ENCODE measurements at regions not wholly inside any gene's neighbourhood (a gene's known extent, or its start where the extent isn't known, plus 50 kb on each side); places are given as distances from the start of the nearest gene placed in this dataset.
"Not testable (repeated sequence)": the region's sequence is repeated elsewhere in the genome, so short reads cannot be mapped to it uniquely, and the experiment has no call there.

- ATAC-seq (peak; percentile 90 to 91), DNase-seq (peak; percentile 90)
- intact Hi-C loops (cut with DNase I): loop anchor here in 1 of 2 donors (5.0 kb wide), 1 partner anchor 331 kb away; no protein-coding TSS in a partner anchor
Observed at GRCh38 chr3:174440741-174441587, 418.2 kb upstream of the NAALADL2 start.

GRCh38 chr3:174441588-174442301 is 417.4 kb upstream of the NAALADL2 start:
- intact Hi-C loops (cut with DNase I): loop anchor here in 1 of 2 donors (5.0 kb wide), 1 partner anchor 331 kb away; no protein-coding TSS in a partner anchor
- no peak for ATAC-seq

GRCh38 chr3:174442302-174442682 is 416.8 kb upstream of the NAALADL2 start:
- ATAC-seq (no peak), DNase-seq (no peak)
- intact Hi-C loops (cut with DNase I): loop anchor here in 1 of 2 donors (5.0 kb wide), 1 partner anchor 330 kb away; no protein-coding TSS in a partner anchor

More at GRCh38 chr3:174441588-174442301, 417.4 kb upstream of the NAALADL2 start:
- no peak for DNase-seq

- intact Hi-C loops (cut with DNase I): loop anchor here in 1 of 2 donors (5.0 kb wide), 1 partner anchor 328 kb away; no protein-coding TSS in a partner anchor
- ATAC-seq (no peak), DNase-seq (no peak)
Observed at GRCh38 chr3:174444391-174444790, 414.7 kb upstream of the NAALADL2 start.

GRCh38 chr3:174457758-174458157 is 401.4 kb upstream of the NAALADL2 start:
- intact Hi-C loops (cut with DNase I): no loop called here
- no peak for DNase-seq
- ATAC-seq: no peak

- DNase-seq (no peak), ATAC-seq (no peak)
- intact Hi-C loops (cut with DNase I): no loop called here
Observed at GRCh38 chr3:174460831-174461230, 398.3 kb upstream of the NAALADL2 start.

GRCh38 chr3:174462916-174463315 is 396.2 kb upstream of the NAALADL2 start:
- DNase-seq (no peak), ATAC-seq (no peak)
- intact Hi-C loops (cut with DNase I): no loop called here

GRCh38 chr3:174465177-174465576 is 394.0 kb upstream of the NAALADL2 start:
- intact Hi-C loops (cut with DNase I): no loop called here
- ATAC-seq (no peak), DNase-seq (no peak)

- no peak for ATAC-seq
- intact Hi-C loops (cut with DNase I): no loop called here
- DNase-seq: no peak
Observed at GRCh38 chr3:174466471-174467054, 392.6 kb upstream of the NAALADL2 start.

GRCh38 chr3:174477491-174477890 is 381.6 kb upstream of the NAALADL2 start:
- intact Hi-C loops (cut with DNase I): no loop called here
- DNase-seq (no peak), ATAC-seq (no peak)

GRCh38 chr3:174480767-174481166 is 378.4 kb upstream of the NAALADL2 start:
- ATAC-seq (no peak), DNase-seq (no peak)
- intact Hi-C loops (cut with DNase I): no loop called here

GRCh38 chr3:174482541-174482940 is 376.6 kb upstream of the NAALADL2 start:
- intact Hi-C loops (cut with DNase I): no loop called here
- ATAC-seq: no peak
- DNase-seq: no peak

GRCh38 chr3:174483254-174483653 is 375.9 kb upstream of the NAALADL2 start:
- no peak for DNase-seq
- intact Hi-C loops (cut with DNase I): no loop called here
- no peak for ATAC-seq

- intact Hi-C loops (cut with DNase I); DNase-seq; ATAC-seq: not testable (repeated sequence)
Observed at GRCh38 chr3:174483856-174484255, 375.3 kb upstream of the NAALADL2 start.

- DNase-seq (no peak), ATAC-seq (peak in 1 of 2 donors; percentile 27)
- intact Hi-C loops (cut with DNase I): no loop called here
Observed at GRCh38 chr3:174488527-174488926, 370.6 kb upstream of the NAALADL2 start.

- no peak for ATAC-seq
- DNase-seq: no peak
- intact Hi-C loops (cut with DNase I): no loop called here
Observed at GRCh38 chr3:174495311-174495710, 363.8 kb upstream of the NAALADL2 start.

- intact Hi-C loops (cut with DNase I): no loop called here
- DNase-seq (no peak), ATAC-seq (peak in 1 of 2 donors; percentile 77)
Observed at GRCh38 chr3:174495928-174496327, 363.2 kb upstream of the NAALADL2 start.

GRCh38 chr3:174498638-174499037 is 360.5 kb upstream of the NAALADL2 start:
- ATAC-seq (no peak), DNase-seq (no peak)
- intact Hi-C loops (cut with DNase I): no loop called here

- ATAC-seq (no peak), DNase-seq (no peak)
- intact Hi-C loops (cut with DNase I): no loop called here
Observed at GRCh38 chr3:174505266-174505665, 353.9 kb upstream of the NAALADL2 start.

GRCh38 chr3:174524203-174524602 is 334.9 kb upstream of the NAALADL2 start:
- no peak for ATAC-seq
- DNase-seq: no peak
- intact Hi-C loops (cut with DNase I): no loop called here

All from left cardiac atrium (tissue), 4 donors.